GM12875 (cell line): ENCODE measurements at regions not wholly inside any gene's neighbourhood (a gene's known extent, or its start where the extent isn't known, plus 50 kb on each side); places are given as distances from the start of the nearest gene placed in this dataset.

ENCODE experiments used
- H3K4me3 ChIP-seq: one replicate; pipeline ENCODE4 v1.5.1; 2011; ENCODE audit warnings: low read depth, low read length, control low read depth
- TF ChIP-seq, protein P1 (sequence below): IDR thresholded peaks from 2 replicates; pipeline ENCODE4 v1.5.1; 2011; ENCODE audit warnings: low read depth, mild to moderate bottlenecking, control low read depth, inconsistent platforms, low read length, moderate library complexity, borderline replicate concordance; ENCODE audit not compliant: insufficient read depth

DNA sequence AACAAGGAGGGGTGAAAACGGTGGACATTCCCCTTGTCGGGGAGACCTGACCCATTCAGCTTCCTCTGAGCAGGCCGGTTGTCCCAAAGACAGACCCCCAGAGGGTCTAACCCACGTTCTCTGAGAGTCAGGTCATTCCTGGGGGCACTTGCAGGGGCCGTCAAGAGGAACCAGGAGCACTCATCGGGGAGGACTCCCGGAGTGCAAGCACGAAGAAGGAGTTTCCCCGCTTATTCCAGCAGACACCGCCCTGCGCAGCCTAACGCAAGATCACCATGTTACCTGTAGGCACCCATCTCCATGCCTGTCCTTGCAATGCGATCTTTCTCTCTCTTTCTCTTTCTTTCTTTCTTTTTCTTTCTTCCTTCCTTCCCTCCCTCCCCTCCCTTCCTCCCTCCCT, 154.2 kb downstream of the SHOX start:
- no peak overlapping the region for H3K4me3 ChIP-seq
- TF ChIP-seq, protein P1, sequence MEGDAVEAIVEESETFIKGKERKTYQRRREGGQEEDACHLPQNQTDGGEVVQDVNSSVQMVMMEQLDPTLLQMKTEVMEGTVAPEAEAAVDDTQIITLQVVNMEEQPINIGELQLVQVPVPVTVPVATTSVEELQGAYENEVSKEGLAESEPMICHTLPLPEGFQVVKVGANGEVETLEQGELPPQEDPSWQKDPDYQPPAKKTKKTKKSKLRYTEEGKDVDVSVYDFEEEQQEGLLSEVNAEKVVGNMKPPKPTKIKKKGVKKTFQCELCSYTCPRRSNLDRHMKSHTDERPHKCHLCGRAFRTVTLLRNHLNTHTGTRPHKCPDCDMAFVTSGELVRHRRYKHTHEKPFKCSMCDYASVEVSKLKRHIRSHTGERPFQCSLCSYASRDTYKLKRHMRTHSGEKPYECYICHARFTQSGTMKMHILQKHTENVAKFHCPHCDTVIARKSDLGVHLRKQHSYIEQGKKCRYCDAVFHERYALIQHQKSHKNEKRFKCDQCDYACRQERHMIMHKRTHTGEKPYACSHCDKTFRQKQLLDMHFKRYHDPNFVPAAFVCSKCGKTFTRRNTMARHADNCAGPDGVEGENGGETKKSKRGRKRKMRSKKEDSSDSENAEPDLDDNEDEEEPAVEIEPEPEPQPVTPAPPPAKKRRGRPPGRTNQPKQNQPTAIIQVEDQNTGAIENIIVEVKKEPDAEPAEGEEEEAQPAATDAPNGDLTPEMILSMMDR = no peak

DNA sequence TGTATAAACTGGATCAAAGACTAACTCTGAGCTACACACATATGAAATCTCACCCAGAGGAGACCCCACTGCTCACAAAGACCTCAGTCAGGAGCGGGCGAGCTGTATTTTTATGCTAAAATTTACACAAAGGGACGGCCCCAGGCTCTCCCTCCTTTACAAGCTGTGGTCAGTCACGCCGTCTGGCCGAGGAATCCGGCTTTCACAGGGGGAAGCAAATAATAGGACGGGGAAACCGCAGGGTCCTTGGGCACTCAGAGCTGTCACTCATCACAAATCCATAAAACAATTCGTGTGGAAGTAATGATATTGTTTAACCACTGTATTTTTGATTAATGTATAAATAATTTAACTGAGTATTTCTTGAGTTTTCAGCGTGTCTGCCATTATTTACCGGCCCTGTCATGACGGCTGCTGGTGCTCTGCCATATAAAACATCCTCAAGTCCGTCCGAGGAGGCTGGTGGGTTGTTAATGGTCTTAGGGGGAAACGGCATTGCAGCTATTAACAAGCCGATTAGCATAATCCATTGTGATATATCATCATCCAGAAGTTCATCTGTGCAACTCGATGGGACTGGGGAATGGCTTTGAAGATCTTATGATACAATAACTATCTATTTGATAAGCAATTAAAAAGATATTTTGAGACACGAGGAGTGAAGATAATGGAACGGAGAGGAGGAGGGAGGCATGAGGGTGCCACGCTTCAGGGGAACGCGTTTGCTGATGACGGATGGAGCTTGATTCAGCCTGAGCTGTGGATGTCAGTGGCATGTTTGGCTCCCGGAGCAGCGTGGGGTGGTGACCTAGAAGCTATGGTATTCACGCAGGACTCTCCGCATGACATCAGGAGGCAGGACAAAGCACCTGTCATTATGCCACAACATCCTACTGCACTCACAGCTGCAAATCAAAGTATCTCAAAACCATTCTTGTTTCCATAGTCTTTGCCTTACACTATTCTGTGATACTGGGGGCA, 150.9 kb downstream of the SHOX start:
- no peak overlapping the region for H3K4me3 ChIP-seq
- TF ChIP-seq, protein P1 = no peak

DNA sequence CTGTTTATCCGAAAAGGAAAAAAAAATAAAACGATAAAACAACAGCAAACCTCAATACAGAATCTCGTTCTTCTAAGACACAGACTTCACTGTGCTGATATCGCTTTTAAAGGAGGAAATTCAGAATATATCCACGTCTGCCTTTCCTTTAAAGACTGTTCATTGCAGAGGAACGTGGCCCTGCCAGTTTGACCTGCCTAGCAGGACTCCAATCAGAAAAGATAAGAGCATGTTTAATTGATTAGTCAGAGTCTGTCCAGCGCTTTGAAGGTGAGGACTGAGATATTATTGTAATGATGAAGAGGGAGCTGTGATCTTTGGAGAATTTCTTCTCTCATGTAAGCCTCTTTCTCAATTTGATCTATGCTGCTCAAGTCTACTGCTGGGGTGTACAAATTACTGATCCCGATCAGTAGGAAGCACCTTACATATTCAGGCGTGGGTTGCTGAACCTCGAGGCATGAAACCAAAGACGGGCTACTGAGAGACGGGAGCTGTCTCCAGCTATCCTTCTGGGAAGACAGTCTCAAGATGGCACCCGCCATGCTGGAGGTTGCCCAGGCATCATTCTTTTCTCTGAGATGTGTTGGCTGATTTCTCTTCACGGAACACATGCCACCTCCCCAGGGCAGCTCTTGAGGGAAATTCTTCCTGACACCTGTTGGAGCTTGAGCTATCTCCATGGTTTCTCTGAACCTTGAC, 146.1 kb downstream of the SHOX start:
- H3K4me3 ChIP-seq = no peak overlapping the region
- TF ChIP-seq, protein P1 = no peak

DNA sequence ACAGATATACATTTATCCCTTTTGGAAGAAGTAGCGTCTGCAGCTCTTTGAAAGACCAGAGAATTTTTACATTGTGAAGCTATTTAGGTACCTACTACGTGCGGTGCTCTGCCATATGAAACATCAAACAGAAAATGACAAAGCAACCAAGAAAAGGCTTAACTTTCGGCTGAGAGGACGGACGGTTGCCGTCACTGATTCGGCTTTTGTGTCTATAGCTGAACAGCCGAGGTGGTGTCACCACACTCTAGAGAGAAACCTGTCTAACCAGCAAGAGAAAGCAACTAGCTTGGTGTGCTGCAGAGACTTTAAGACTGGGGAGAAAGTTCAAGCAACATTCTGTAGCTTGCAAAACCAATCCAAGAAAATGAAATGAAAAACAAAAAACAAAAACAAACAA, 145.5 kb downstream of the SHOX start:
- no peak overlapping the region for H3K4me3 ChIP-seq
- TF ChIP-seq, protein P1 = no peak

DNA sequence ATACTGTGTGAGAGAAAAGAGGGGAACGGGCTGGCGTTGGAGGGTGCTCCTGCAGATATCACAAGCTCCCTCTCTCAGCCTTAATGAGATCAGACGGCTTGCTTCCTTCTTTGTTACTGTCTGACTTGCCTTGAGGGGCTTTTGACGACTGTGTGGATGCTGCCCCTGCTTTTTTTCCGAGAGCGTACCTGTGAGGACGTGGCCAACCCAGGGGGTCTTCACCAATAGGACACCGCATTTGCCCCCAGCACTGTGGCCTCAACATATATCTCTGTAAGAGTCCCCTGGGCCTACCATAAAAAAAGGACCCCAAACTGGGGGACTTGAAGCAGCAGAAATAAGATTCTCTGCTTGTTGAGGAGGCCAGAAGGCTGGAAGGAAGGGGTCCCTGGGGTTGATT, 143.9 kb downstream of the SHOX start:
- no peak overlapping the region for H3K4me3 ChIP-seq
- TF ChIP-seq, protein P1 = no peak

DNA sequence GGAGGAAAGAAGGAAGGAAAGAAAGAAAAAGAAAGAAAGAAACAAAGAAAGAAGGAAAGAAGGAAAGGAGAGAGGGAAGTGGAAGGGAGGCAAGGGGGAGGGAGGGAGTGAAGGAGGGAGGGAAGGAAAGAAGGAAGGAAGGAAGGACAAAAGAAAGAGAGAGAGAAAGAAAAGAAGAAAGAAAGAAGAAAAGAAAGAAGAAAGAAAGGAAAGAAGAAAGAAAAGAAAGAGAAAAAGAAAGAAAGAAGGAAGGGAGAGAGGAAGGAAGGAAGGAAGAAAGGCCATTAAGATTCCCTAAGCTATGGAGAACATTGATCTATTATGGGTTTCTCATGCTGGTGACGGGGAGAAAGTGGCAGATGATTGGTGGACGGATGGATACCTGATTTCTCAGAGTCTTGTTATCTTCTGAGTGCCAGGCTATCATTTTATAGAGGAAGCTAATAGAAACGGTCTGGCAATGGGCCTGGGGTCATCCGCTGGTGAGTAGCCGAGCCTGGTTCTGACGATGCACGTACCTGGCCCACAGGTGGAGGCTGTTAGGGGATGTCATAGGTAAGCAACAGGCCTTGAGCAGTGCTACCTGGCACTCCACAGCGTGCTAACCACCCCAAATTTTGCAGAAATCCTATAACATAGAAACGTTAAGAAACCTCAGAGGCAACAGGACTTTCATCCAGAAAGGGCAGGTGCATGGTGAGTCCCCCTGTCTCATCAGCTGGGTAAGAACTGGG, 142.9 kb downstream of the SHOX start:
- TF ChIP-seq, protein P1 = no peak
- H3K4me3 ChIP-seq = no peak overlapping the region
